Esophagus squamous epithelium (tissue), 5 donors: ENCODE measurements at regions not wholly inside any gene's neighbourhood (a gene's known extent, or its start where the extent isn't known, plus 50 kb on each side); places are given as distances from the start of the nearest gene placed in this dataset.

ENCODE experiments used
- DNase-seq: peaks from one replicate; lab custom pipeline; 2025; lab: John Stamatoyannopoulos, UW
- H3K27ac ChIP-seq, 4 donors: fragments of 200-600 bp; sonication (generic); one replicate each; pipeline ENCODE4 v1.5.1; 2016 to 2019; ENCODE audit warnings: mild to moderate bottlenecking in 1 of 4
- H3K27me3 ChIP-seq, 4 donors: fragments of 200-600 bp; sonication (generic); 1 replicate in 3 of 4; 2 replicates in 1 of 4; pipeline versions ENCODE4 v1.5.1 to v1.6.0; 2017 to 2021; ENCODE audit warnings: antibody characterized with exemption in 1 of 4
- H3K36me3 ChIP-seq, 3 donors: fragments of 200-600 bp; sonication (generic); one replicate each; pipeline ENCODE4 v1.5.1; 2016 to 2019
- H3K4me1 ChIP-seq, 3 donors: fragments of 200-600 bp; sonication (generic); one replicate each; pipeline ENCODE4 v1.5.1; 2017 to 2019
- H3K4me3 ChIP-seq, 4 donors: fragments of 200-600 bp; sonication (generic); 1 replicate in 3 of 4; 2 replicates in 1 of 4; pipeline ENCODE4 v1.5.1; 2016 to 2019; ENCODE audit warnings: mild to moderate bottlenecking in 2 of 4, moderate library complexity in 1 of 4
- H3K9me3 ChIP-seq, 3 donors: fragments of 200-600 bp; sonication (generic); one replicate each; pipeline ENCODE4 v1.5.1; 2016 to 2019
- CTCF ChIP-seq, 6 experiments: fragments of 450-650 bp in 4 of 6; fragments of 200-600 bp in 2 of 6; sonication (generic) in 2 of 6; IDR thresholded peaks; one replicate each; pipeline ENCODE4 v1.5.1; 2016 to 2019; ENCODE audit warnings: antibody characterized with exemption in 6 of 6, mild to moderate bottlenecking in 4 of 6, moderate library complexity in 4 of 6
- POLR2A ChIP-seq, 4 donors: fragments of 450-650 bp; IDR thresholded peaks; one replicate each; pipeline ENCODE4 v1.6.1; 2017; ENCODE audit warnings: antibody characterized with exemption in 4 of 4, mild to moderate bottlenecking in 4 of 4, moderate library complexity in 3 of 4
- WGBS, 2 donors: methylation state at CpG; one replicate each; pipeline ENCODE4 v1.1.5; 2018; 5-methylcytosine and 5-hydroxymethylcytosine counted together
- intact Hi-C: fragments of 100-400 bp; cut with DNase I; formaldehyde crosslinking; loops from one replicate; pipeline ENCODE4 v1.15.0; 2022
- donor health status: DM: yes; HTN: yes; CAD: no.

GRCh38 chr4:126061655-126062054 is 746.9 kb downstream of the FAT4 start:
- peaks cover 0 to 8% (median 3%) of the 10 kb centered on the region in 3 donors for H3K4me1 ChIP-seq
- H3K27ac ChIP-seq, result no peak overlapping the region
- no peak for DNase-seq
- no peak for TF ChIP-seq POLR2A (IDR thresholded peaks at IDR 0.05)
- no peak for TF ChIP-seq CTCF (IDR thresholded peaks at IDR 0.05)
- no peaks in the 10 kb centered on the region for H3K27me3 ChIP-seq
- no peaks in the 10 kb centered on the region for H3K36me3 ChIP-seq
- no peak overlapping the region for H3K4me3 ChIP-seq
- intact Hi-C loops, result no loop called here
- no peaks in the 10 kb centered on the region for H3K9me3 ChIP-seq
- WGBS, 2 donors, result 85 to 93% methylated on average over 4 of the region's 4 CpGs

- Histone ChIP-seq H3K27me3 (no peaks in the 10 kb centered on the region), H3K9me3 (no peaks in the 10 kb centered on the region), H3K4me1 (peaks cover 0 to 8% (median 3%) of the 10 kb centered on the region in 3 donors), H3K27ac (no peak overlapping the region), H3K4me3 (no peak overlapping the region), H3K36me3 (no peaks in the 10 kb centered on the region)
- no peak for DNase-seq
- TF ChIP-seq CTCF (IDR thresholded peaks at IDR 0.05), result no peak
- TF ChIP-seq POLR2A (IDR thresholded peaks at IDR 0.05), result no peak
- intact Hi-C loops, result no loop called here
These were observed 750.3 kb downstream of the FAT4 start for GRCh38 chr4:126065016-126065415.

- DNase-seq, result no peak
- H3K9me3 ChIP-seq, result no peaks in the 10 kb centered on the region
- 14% methylated on average over 4 of the region's 4 CpGs for WGBS, 2 donors
These were observed 756.9 kb downstream of the FAT4 start for GRCh38 chr4:126071346-126072333.

GRCh38 chr4:126081336-126081735 is 766.6 kb downstream of the FAT4 start:
- TF ChIP-seq POLR2A (IDR thresholded peaks at IDR 0.05) (no peak), CTCF (IDR thresholded peaks at IDR 0.05) (no peak)
- H3K4me1 ChIP-seq, result no peaks in the 10 kb centered on the region
- no peak overlapping the region for H3K27ac ChIP-seq
- DNase-seq, result no peak
- H3K4me3 ChIP-seq, result no peak overlapping the region
- no peaks in the 10 kb centered on the region for H3K9me3 ChIP-seq
- H3K27me3 ChIP-seq, result no peaks in the 10 kb centered on the region
- WGBS, 2 donors, result 51 to 53% methylated on average over 3 of the region's 3 CpGs
- no peaks in the 10 kb centered on the region for H3K36me3 ChIP-seq
- intact Hi-C loops, result no loop called here

More at GRCh38 chr4:126071346-126072333, 756.9 kb downstream of the FAT4 start:
- H3K27me3 ChIP-seq, result no peaks in the 10 kb centered on the region
- H3K27ac ChIP-seq, result no peak overlapping the region
- TF ChIP-seq POLR2A (IDR thresholded peaks at IDR 0.05), result no peak
- no peak for TF ChIP-seq CTCF (IDR thresholded peaks at IDR 0.05)
- peaks cover 0 to 14% (median 0%) of the 10 kb centered on the region in 3 donors for H3K4me1 ChIP-seq
- no peak overlapping the region for H3K4me3 ChIP-seq
- H3K36me3 ChIP-seq, result no peaks in the 10 kb centered on the region
- intact Hi-C loops, result no loop called here

- Histone ChIP-seq H3K27ac (no peak overlapping the region), H3K4me1 (no peaks in the 10 kb centered on the region), H3K36me3 (no peaks in the 10 kb centered on the region), H3K9me3 (no peaks in the 10 kb centered on the region), H3K27me3 (no peaks in the 10 kb centered on the region), H3K4me3 (no peak overlapping the region)
- TF ChIP-seq CTCF (IDR thresholded peaks at IDR 0.05) (no peak), POLR2A (IDR thresholded peaks at IDR 0.05) (no peak)
- DNase-seq, result no peak
- intact Hi-C loops, result no loop called here
- WGBS, 2 donors, result 89 to 92% methylated on average over 2 of the region's 2 CpGs
These were observed 771.3 kb downstream of the FAT4 start for GRCh38 chr4:126086041-126086440.
